ENCODE measurements at regions not wholly inside any gene's neighbourhood (a gene's known extent, or its start where the extent isn't known, plus 50 kb on each side); places are given as distances from the start of the nearest gene placed in this dataset.

GRCh38 chr5:126693806-126694205 lies 83.1 kb upstream of the LMNB1 start:
- TF ChIP-seq EZH2 (IDR thresholded peaks at IDR 0.05; ENCODE audit: insufficient read depth, poor library complexity, severe bottlenecking) (no peak), EZH2phosphoT487 (IDR thresholded peaks at IDR 0.05; ENCODE audit: insufficient read depth, low read depth) (no peak)
- in situ Hi-C loops (cut with MboI), result no loop called here
- H3K36me3 ChIP-seq (ENCODE audit: low read depth), result no peaks in the 10 kb centered on the region
- no peak overlapping the region for H3K9ac ChIP-seq
- H3F3A ChIP-seq (ENCODE audit: insufficient read depth), result 0 out of 2 replicates have a peak, but pooled peaks cover 4% of the 10 kb centered on the region
- no peaks in the 10 kb centered on the region for H3K27me3 ChIP-seq (replicated peaks; ENCODE audit: insufficient read depth)
- no peak overlapping the region for H3K4me3 ChIP-seq
- H4K20me1 ChIP-seq (ENCODE audit: insufficient read depth), result no peaks in the 10 kb centered on the region
- H3K4me1 ChIP-seq (ENCODE audit: insufficient read depth), result no peaks in the 10 kb centered on the region; the same call in 1 of the 2 replicates
- WGBS, 2 experiments (ENCODE audit: low coverage in 1 of 2, low lambda C conversion rate in 2 of 2, missing lambda C conversion rate in 2 of 2), result 92 to 94% methylated on average over 1 of the region's 1 CpG
- H3K79me2 ChIP-seq (ENCODE audit: insufficient read depth), result no peaks in the 10 kb centered on the region
- no peak overlapping the region for H3K27ac ChIP-seq
- H3K4me2 ChIP-seq (ENCODE audit: unreplicated experiment), result no peak overlapping the region
- no peak for DNase-seq
- H3K9me3 ChIP-seq (ENCODE audit: low read depth), result no peaks in the 10 kb centered on the region
- H2AFZ ChIP-seq, result no peak overlapping the region
- no peaks in the 10 kb centered on the region for H3K9me2 ChIP-seq (ENCODE audit: insufficient read depth)

- no peaks in the 10 kb centered on the region for H3K36me3 ChIP-seq (ENCODE audit: low read depth)
- H3K9me2 ChIP-seq (ENCODE audit: insufficient read depth), result no peaks in the 10 kb centered on the region
- no peak overlapping the region for H3K4me2 ChIP-seq (ENCODE audit: unreplicated experiment)
- no peak overlapping the region for H3K4me3 ChIP-seq
- no peak overlapping the region for H2AFZ ChIP-seq
- H4K20me1 ChIP-seq (ENCODE audit: insufficient read depth), result no peaks in the 10 kb centered on the region
- in situ Hi-C loops (cut with MboI), result no loop called here
- DNase-seq, result peak; percentile 25
- H3K9ac ChIP-seq, result no peak overlapping the region
- H3K4me1 ChIP-seq (ENCODE audit: insufficient read depth), result no peaks in the 10 kb centered on the region; the same call in 1 of the 2 replicates
- no peaks in the 10 kb centered on the region for H3K9me3 ChIP-seq (ENCODE audit: low read depth)
- H3K27ac ChIP-seq, result no peak overlapping the region
- 0 out of 2 replicates have a peak, but pooled peaks cover 4% of the 10 kb centered on the region for H3F3A ChIP-seq (ENCODE audit: insufficient read depth)
- 0 to 9% methylated on average over 2 of the region's 2 CpGs for WGBS, 2 experiments (ENCODE audit: low coverage in 1 of 2, low lambda C conversion rate in 2 of 2, missing lambda C conversion rate in 2 of 2)
- no peaks in the 10 kb centered on the region for H3K79me2 ChIP-seq (ENCODE audit: insufficient read depth)
- TF ChIP-seq EZH2phosphoT487 (IDR thresholded peaks at IDR 0.05; ENCODE audit: insufficient read depth, low read depth), result no peak
- TF ChIP-seq EZH2 (IDR thresholded peaks at IDR 0.05; ENCODE audit: insufficient read depth, poor library complexity, severe bottlenecking), result no peak
- H3K27me3 ChIP-seq (replicated peaks; ENCODE audit: insufficient read depth), result no peaks in the 10 kb centered on the region
These were observed 82.5 kb upstream of the LMNB1 start for GRCh38 chr5:126694403-126694802.

- no peaks in the 10 kb centered on the region for H3K9me3 ChIP-seq (ENCODE audit: low read depth)
- in situ Hi-C loops (cut with MboI), result no loop called here
- H3K27me3 ChIP-seq (replicated peaks; ENCODE audit: insufficient read depth), result no peaks in the 10 kb centered on the region
- H4K20me1 ChIP-seq (ENCODE audit: insufficient read depth), result no peaks in the 10 kb centered on the region
- H3K79me2 ChIP-seq (ENCODE audit: insufficient read depth), result no peaks in the 10 kb centered on the region
- WGBS, 2 experiments (ENCODE audit: low coverage in 1 of 2, low lambda C conversion rate in 2 of 2, missing lambda C conversion rate in 2 of 2), result 71 to 81% methylated on average over 1 of the region's 1 CpG
- H3F3A ChIP-seq (ENCODE audit: insufficient read depth), result 0 out of 2 replicates have a peak, but pooled peaks cover 4% of the 10 kb centered on the region
- peak; percentile 53 for DNase-seq
- no peaks in the 10 kb centered on the region; the same call in 1 of the 2 replicates for H3K4me1 ChIP-seq (ENCODE audit: insufficient read depth)
- no peak overlapping the region for H3K9ac ChIP-seq
- H3K36me3 ChIP-seq (ENCODE audit: low read depth), result no peaks in the 10 kb centered on the region
- H3K4me3 ChIP-seq, result no peak overlapping the region
- H2AFZ ChIP-seq, result no peak overlapping the region
- TF ChIP-seq EZH2phosphoT487 (IDR thresholded peaks at IDR 0.05; ENCODE audit: insufficient read depth, low read depth) (no peak), EZH2 (IDR thresholded peaks at IDR 0.05; ENCODE audit: insufficient read depth, poor library complexity, severe bottlenecking) (no peak)
- H3K4me2 ChIP-seq (ENCODE audit: unreplicated experiment), result no peak overlapping the region
- no peak overlapping the region for H3K27ac ChIP-seq
- H3K9me2 ChIP-seq (ENCODE audit: insufficient read depth), result no peaks in the 10 kb centered on the region
These were observed 81.8 kb upstream of the LMNB1 start for GRCh38 chr5:126695091-126695490.

GRCh38 chr5:126707080-126707479 lies 69.9 kb upstream of the LMNB1 start:
- in situ Hi-C loops (cut with MboI), result no loop called here
- H3K4me1 ChIP-seq (ENCODE audit: insufficient read depth), result no peaks in the 10 kb centered on the region
- peak; percentile 18 for DNase-seq

GRCh38 chr5:126715765-126716164 lies 61.2 kb upstream of the LMNB1 start:
- no peaks in the 10 kb centered on the region for H4K20me1 ChIP-seq (ENCODE audit: insufficient read depth)
- TF ChIP-seq EZH2phosphoT487 (IDR thresholded peaks at IDR 0.05; ENCODE audit: insufficient read depth, low read depth) (no peak), EZH2 (IDR thresholded peaks at IDR 0.05; ENCODE audit: insufficient read depth, poor library complexity, severe bottlenecking) (no peak)
- H3K27ac ChIP-seq, result no peak overlapping the region
- no peaks in the 10 kb centered on the region for H3K79me2 ChIP-seq (ENCODE audit: insufficient read depth)
- no peaks in the 10 kb centered on the region for H3K9me3 ChIP-seq (ENCODE audit: low read depth)
- no peaks in the 10 kb centered on the region for H3K36me3 ChIP-seq (ENCODE audit: low read depth)
- H3F3A ChIP-seq (ENCODE audit: insufficient read depth), result no peaks in the 10 kb centered on the region
- H3K9me2 ChIP-seq (ENCODE audit: insufficient read depth), result no peaks in the 10 kb centered on the region
- no peak overlapping the region for H2AFZ ChIP-seq
- no peak for DNase-seq
- H3K9ac ChIP-seq, result no peak overlapping the region
- no peak overlapping the region for H3K4me2 ChIP-seq (ENCODE audit: unreplicated experiment)
- no peaks in the 10 kb centered on the region for H3K27me3 ChIP-seq (replicated peaks; ENCODE audit: insufficient read depth)
- in situ Hi-C loops (cut with MboI), result no loop called here
- H3K4me1 ChIP-seq (ENCODE audit: insufficient read depth), result no peaks in the 10 kb centered on the region
- 68 to 71% methylated on average over 3 of the region's 3 CpGs for WGBS, 2 experiments (ENCODE audit: low coverage in 1 of 2, low lambda C conversion rate in 2 of 2, missing lambda C conversion rate in 2 of 2)
- no peak overlapping the region for H3K4me3 ChIP-seq

More at GRCh38 chr5:126707080-126707479, 69.9 kb upstream of the LMNB1 start:
- H2AFZ ChIP-seq, result no peak overlapping the region
- 4 to 9% methylated on average over 1 of the region's 1 CpG for WGBS, 2 experiments (ENCODE audit: low coverage in 1 of 2, low lambda C conversion rate in 2 of 2, missing lambda C conversion rate in 2 of 2)
- no peaks in the 10 kb centered on the region for H3K79me2 ChIP-seq (ENCODE audit: insufficient read depth)
- H4K20me1 ChIP-seq (ENCODE audit: insufficient read depth), result no peaks in the 10 kb centered on the region
- TF ChIP-seq EZH2phosphoT487 (IDR thresholded peaks at IDR 0.05; ENCODE audit: insufficient read depth, low read depth), result no peak
- no peak for TF ChIP-seq EZH2 (IDR thresholded peaks at IDR 0.05; ENCODE audit: insufficient read depth, poor library complexity, severe bottlenecking)
- no peaks in the 10 kb centered on the region for H3K27me3 ChIP-seq (replicated peaks; ENCODE audit: insufficient read depth)
- H3F3A ChIP-seq (ENCODE audit: insufficient read depth), result no peaks in the 10 kb centered on the region
- H3K4me3 ChIP-seq, result no peak overlapping the region
- no peaks in the 10 kb centered on the region for H3K9me3 ChIP-seq (ENCODE audit: low read depth)
- no peaks in the 10 kb centered on the region for H3K36me3 ChIP-seq (ENCODE audit: low read depth)
- no peak overlapping the region for H3K4me2 ChIP-seq (ENCODE audit: unreplicated experiment)
- H3K9me2 ChIP-seq (ENCODE audit: insufficient read depth), result no peaks in the 10 kb centered on the region
- H3K9ac ChIP-seq, result no peak overlapping the region
- H3K27ac ChIP-seq, result no peak overlapping the region
